ENCODE measurements at regions not wholly inside any gene's neighbourhood (a gene's known extent, or its start where the extent isn't known, plus 50 kb on each side); places are given as distances from the start of the nearest gene placed in this dataset.

DNA sequence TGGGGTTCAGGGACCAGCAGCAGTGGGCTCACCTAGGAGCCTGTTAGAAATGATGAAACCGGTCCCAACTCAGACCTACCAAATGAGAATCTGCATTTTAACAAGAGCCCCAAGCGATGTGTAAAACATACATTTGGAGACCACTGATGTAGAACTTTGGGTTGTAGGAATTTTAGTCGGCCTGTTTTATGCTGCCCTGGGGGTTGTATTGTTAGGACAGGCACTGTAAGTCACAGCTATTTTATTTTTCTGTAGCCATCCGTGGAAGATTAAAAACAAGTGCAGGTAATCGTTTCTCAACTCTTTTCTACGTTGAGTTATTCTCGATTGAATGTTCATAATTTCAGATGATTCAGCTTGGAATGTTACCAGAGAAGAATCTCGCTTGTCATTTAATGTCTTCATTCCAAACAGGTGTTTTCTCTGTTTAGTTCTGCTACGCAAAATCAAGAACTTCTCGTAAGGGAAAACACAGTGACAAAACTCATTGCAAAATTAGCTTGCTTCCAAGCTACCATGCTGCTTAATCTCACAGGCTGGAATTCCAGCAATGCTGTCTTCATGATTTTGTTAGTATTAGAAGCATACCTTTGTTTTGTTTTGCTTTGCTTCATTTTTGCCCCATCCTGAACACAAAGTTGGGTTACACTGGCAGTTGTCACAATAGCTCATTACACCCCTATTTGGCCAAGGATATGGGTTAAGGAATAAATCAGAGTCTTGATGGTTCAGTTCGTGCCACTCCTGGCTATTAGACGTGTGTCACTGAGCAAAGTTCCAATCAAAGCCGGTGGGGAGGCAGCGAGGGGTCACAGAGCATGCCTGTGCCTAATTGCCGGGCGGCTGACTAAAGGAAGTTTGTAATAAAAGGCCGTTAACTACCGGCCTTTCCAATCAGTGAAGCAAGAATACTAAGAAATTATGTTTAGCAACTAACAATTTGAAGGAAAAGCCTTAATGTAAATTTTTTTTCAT lies 676.9 kb downstream of the GATA3 start:
- Histone ChIP-seq H3K4me3 (no peak overlapping the region), H4K20me1 (ENCODE audit: control insufficient read depth, insufficient read depth) (no peaks in the 10 kb centered on the region), H3K9me3 (replicated peaks; ENCODE audit: control insufficient read depth, insufficient read depth, low read length) (no peaks in the 10 kb centered on the region), H3K27ac (ENCODE audit: control insufficient read depth, insufficient read depth) (no peak overlapping the region), H3K9ac (ENCODE audit: control insufficient read depth, insufficient read depth, low read length) (no peak overlapping the region), H3K4me2 (ENCODE audit: control insufficient read depth, insufficient read depth) (no peak overlapping the region), H3K79me2 (ENCODE audit: control insufficient read depth, insufficient read depth, low read length) (no peaks in the 10 kb centered on the region), H2AFZ (ENCODE audit: control insufficient read depth, low read depth, low read length) (no peak overlapping the region), H3K4me1 (ENCODE audit: control insufficient read depth, insufficient read depth, low read length) (no peaks in the 10 kb centered on the region), H3K36me3 (ENCODE audit: control insufficient read depth in 2 of 2, insufficient read depth in 2 of 2, low read length in 1 of 2) (no peaks in the 10 kb centered on the region), H3K27me3 (replicated peaks in 1 of 2; ENCODE audit: control insufficient read depth in 2 of 2, insufficient read depth in 2 of 2, low read length in 1 of 2) (no peaks in the 10 kb centered on the region)
- in situ Hi-C loops (cut with MboI) (no loop called here), intact Hi-C loops (cut with micrococcal nuclease; ENCODE audit: unreplicated experiment) (no loop called here)
- RAD21 ChIA-PET (ENCODE audit: unreplicated experiment): no interaction called here
- DNase-seq (ENCODE audit: low read depth, low spot score) (no peak), ATAC-seq (no peak), FAIRE-seq (no peak)
- CTCF ChIA-PET: no interaction called here
- POLR2A ChIA-PET: no interaction called here
- SMC1A ChIA-PET (ENCODE audit: uncharacterized antibody, unreplicated experiment): interaction anchor here (0.7 kb wide), 1 partner anchor 112 kb away, joined by 3 read pairs; no protein-coding TSS in a partner anchor
- no TSS peak for BruUV-seq (replicated peaks)
- 39% methylated on average over 18 of the region's 18 CpGs for WGBS (ENCODE audit: insufficient coverage, insufficient replicate concordance, low lambda C conversion rate, missing lambda C conversion rate)
- no peak for TF ChIP-seq RFX5 (IDR thresholded peaks at IDR 0.05; ENCODE audit: low read depth, low read length)
- no peak for TF ChIP-seq MEF2B (IDR thresholded peaks at IDR 0.05; ENCODE audit: partially characterized antibody, poor library complexity, severe bottlenecking)
- no peak for TF ChIP-seq CHD2 (IDR thresholded peaks at IDR 0.05; ENCODE audit: borderline replicate concordance, low read depth, low read length)
- TF ChIP-seq, protein P1, sequence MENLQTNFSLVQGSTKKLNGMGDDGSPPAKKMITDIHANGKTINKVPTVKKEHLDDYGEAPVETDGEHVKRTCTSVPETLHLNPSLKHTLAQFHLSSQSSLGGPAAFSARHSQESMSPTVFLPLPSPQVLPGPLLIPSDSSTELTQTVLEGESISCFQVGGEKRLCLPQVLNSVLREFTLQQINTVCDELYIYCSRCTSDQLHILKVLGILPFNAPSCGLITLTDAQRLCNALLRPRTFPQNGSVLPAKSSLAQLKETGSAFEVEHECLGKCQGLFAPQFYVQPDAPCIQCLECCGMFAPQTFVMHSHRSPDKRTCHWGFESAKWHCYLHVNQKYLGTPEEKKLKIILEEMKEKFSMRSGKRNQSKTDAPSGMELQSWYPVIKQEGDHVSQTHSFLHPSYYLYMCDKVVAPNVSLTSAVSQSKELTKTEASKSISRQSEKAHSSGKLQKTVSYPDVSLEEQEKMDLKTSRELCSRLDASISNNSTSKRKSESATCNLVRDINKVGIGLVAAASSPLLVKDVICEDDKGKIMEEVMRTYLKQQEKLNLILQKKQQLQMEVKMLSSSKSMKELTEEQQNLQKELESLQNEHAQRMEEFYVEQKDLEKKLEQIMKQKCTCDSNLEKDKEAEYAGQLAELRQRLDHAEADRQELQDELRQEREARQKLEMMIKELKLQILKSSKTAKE (IDR thresholded peaks at IDR 0.05; ENCODE audit: low read depth, poor library complexity, severe bottlenecking): no peak
- TF ChIP-seq MTA2 (IDR thresholded peaks at IDR 0.05; ENCODE audit: low read depth): no peak
- TF ChIP-seq, protein P2, sequence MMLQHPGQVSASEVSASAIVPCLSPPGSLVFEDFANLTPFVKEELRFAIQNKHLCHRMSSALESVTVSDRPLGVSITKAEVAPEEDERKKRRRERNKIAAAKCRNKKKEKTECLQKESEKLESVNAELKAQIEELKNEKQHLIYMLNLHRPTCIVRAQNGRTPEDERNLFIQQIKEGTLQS (IDR thresholded peaks at IDR 0.05; ENCODE audit: borderline replicate concordance, extremely low read depth, low read depth, low read length): no peak
- TF ChIP-seq HCFC1 (IDR thresholded peaks at IDR 0.05; ENCODE audit: low read length): no peak
- TF ChIP-seq TBL1XR1 (IDR thresholded peaks at IDR 0.05; ENCODE audit: low read depth, low read length): no peak
- TF ChIP-seq HDAC6 (IDR thresholded peaks at IDR 0.05; ENCODE audit: unreplicated experiment): no peak
- TF ChIP-seq, protein P3, sequence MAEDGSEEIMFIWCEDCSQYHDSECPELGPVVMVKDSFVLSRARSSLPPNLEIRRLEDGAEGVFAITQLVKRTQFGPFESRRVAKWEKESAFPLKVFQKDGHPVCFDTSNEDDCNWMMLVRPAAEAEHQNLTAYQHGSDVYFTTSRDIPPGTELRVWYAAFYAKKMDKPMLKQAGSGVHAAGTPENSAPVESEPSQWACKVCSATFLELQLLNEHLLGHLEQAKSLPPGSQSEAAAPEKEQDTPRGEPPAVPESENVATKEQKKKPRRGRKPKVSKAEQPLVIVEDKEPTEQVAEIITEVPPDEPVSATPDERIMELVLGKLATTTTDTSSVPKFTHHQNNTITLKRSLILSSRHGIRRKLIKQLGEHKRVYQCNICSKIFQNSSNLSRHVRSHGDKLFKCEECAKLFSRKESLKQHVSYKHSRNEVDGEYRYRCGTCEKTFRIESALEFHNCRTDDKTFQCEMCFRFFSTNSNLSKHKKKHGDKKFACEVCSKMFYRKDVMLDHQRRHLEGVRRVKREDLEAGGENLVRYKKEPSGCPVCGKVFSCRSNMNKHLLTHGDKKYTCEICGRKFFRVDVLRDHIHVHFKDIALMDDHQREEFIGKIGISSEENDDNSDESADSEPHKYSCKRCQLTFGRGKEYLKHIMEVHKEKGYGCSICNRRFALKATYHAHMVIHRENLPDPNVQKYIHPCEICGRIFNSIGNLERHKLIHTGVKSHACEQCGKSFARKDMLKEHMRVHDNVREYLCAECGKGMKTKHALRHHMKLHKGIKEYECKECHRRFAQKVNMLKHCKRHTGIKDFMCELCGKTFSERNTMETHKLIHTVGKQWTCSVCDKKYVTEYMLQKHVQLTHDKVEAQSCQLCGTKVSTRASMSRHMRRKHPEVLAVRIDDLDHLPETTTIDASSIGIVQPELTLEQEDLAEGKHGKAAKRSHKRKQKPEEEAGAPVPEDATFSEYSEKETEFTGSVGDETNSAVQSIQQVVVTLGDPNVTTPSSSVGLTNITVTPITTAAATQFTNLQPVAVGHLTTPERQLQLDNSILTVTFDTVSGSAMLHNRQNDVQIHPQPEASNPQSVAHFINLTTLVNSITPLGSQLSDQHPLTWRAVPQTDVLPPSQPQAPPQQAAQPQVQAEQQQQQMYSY (CRISPR knock-in tag; IDR thresholded peaks at IDR 0.05): no peak
- TF ChIP-seq RELA (IDR thresholded peaks at IDR 0.05; ENCODE audit: borderline replicate concordance, partially characterized antibody): no peak
- no peak for TF ChIP-seq YBX1 (IDR thresholded peaks at IDR 0.05)
- no peak for TF ChIP-seq MTA3 (IDR thresholded peaks at IDR 0.05; ENCODE audit: borderline replicate concordance, low read length)
- TF ChIP-seq, protein P4, sequence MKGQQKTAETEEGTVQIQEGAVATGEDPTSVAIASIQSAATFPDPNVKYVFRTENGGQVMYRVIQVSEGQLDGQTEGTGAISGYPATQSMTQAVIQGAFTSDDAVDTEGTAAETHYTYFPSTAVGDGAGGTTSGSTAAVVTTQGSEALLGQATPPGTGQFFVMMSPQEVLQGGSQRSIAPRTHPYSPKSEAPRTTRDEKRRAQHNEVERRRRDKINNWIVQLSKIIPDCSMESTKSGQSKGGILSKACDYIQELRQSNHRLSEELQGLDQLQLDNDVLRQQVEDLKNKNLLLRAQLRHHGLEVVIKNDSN (IDR thresholded peaks at IDR 0.05; ENCODE audit: borderline replicate concordance, extremely low read length, insufficient read depth, low read depth, low read length): no peak
- no peak for TF ChIP-seq NFYB (IDR thresholded peaks at IDR 0.05; ENCODE audit: insufficient read depth, low read depth, low read length)
- TF ChIP-seq PML (IDR thresholded peaks at IDR 0.05; ENCODE audit: low read length): no peak
- TF ChIP-seq POLR2AphosphoS2 (IDR thresholded peaks at IDR 0.05; ENCODE audit: low read depth, low read length): no peak
